ENCODE measurements at regions not wholly inside any gene's neighbourhood (a gene's known extent, or its start where the extent isn't known, plus 50 kb on each side); places are given as distances from the start of the nearest gene placed in this dataset.

DNA sequence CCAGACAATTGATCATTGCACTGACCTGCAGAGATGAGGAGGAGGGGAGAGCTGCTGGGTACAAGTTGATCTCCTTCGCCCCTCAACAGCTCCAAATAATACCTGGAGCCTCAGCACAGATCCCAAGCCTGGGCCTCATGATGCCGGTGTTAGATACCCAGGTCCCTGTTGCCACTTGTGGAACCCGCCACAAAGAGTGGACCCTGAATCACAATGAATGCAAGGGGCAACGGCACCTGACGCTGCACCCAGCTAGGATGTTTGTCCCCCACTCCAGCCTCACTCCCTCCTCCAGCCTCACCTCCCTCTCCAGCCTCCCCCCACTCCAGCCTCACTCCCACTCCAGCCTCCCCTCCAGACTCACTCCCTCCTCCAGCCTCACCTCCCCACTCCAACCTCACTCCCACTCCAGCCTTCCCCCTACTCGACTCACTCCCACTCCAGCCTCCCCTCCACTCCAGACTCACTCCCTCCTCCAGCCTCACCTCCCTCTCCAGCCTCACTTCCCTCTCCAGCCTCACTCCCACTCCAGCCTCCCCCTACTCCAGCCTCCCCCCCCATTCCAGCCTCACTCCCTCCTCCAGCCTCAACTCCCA lies 879.0 kb downstream of the BRD1 start:
- Histone ChIP-seq H3K4me1 (replicated peaks in 1 of 2) (no peaks in the 10 kb centered on the region), H3K9me3 (replicated peaks in 1 of 3) (no peaks in the 10 kb centered on the region), H3K4me3 (no peak overlapping the region), H3K36me3 (replicated peaks in 1 of 2) (no peaks in the 10 kb centered on the region), H3K27ac (no peak overlapping the region), H3K27me3 (no peaks in the 10 kb centered on the region)
- intact Hi-C loops (cut with DNase I), result no loop called here
- TF ChIP-seq, protein P1, sequence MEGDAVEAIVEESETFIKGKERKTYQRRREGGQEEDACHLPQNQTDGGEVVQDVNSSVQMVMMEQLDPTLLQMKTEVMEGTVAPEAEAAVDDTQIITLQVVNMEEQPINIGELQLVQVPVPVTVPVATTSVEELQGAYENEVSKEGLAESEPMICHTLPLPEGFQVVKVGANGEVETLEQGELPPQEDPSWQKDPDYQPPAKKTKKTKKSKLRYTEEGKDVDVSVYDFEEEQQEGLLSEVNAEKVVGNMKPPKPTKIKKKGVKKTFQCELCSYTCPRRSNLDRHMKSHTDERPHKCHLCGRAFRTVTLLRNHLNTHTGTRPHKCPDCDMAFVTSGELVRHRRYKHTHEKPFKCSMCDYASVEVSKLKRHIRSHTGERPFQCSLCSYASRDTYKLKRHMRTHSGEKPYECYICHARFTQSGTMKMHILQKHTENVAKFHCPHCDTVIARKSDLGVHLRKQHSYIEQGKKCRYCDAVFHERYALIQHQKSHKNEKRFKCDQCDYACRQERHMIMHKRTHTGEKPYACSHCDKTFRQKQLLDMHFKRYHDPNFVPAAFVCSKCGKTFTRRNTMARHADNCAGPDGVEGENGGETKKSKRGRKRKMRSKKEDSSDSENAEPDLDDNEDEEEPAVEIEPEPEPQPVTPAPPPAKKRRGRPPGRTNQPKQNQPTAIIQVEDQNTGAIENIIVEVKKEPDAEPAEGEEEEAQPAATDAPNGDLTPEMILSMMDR (IDR thresholded peaks at IDR 0.05), result no peak
- TF ChIP-seq POLR2A (IDR thresholded peaks at IDR 0.05), result no peak
- peak in 2 of 7 donors; percentile 6 to 18 for DNase-seq
- WGBS, 4 donors, result 81 to 85% (median 83%) methylated on average over 6 of the region's 6 CpGs

DNA sequence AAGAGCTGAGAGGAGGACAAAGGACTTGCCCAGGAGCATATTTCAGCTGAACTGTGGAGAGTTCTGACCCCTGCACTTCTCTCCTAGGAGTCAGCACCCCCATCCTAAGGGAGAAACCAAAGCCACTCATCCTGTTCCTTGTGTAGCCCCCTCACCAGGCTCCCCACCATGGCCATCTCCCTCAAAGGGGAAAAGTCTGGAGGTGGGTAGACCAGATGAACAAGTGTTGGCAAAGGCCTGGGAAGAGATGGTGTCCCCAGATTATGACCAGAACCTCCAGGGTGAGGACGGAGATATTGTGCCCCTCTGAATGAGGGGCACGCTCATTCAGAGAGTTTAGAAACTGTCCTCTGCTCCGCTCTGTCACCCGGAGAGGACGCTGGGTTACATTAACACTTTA lies 880.0 kb downstream of the BRD1 start:
- DNase-seq, result peak in 1 of 7 donors; percentile 2
- intact Hi-C loops (cut with DNase I), result no loop called here
- no peak for TF ChIP-seq POLR2A (IDR thresholded peaks at IDR 0.05)
- TF ChIP-seq, protein P1 (IDR thresholded peaks at IDR 0.05), result no peak
- no peak overlapping the region for H3K4me3 ChIP-seq
- no peaks in the 10 kb centered on the region for H3K4me1 ChIP-seq (replicated peaks in 1 of 2)
- H3K27ac ChIP-seq, result no peak overlapping the region
- WGBS, 4 donors, result 78 to 82% (median 80%) methylated on average over 5 of the region's 5 CpGs
- H3K27me3 ChIP-seq, result no peaks in the 10 kb centered on the region
- H3K36me3 ChIP-seq (replicated peaks in 1 of 2), result no peaks in the 10 kb centered on the region
- no peaks in the 10 kb centered on the region for H3K9me3 ChIP-seq (replicated peaks in 1 of 3)

DNA sequence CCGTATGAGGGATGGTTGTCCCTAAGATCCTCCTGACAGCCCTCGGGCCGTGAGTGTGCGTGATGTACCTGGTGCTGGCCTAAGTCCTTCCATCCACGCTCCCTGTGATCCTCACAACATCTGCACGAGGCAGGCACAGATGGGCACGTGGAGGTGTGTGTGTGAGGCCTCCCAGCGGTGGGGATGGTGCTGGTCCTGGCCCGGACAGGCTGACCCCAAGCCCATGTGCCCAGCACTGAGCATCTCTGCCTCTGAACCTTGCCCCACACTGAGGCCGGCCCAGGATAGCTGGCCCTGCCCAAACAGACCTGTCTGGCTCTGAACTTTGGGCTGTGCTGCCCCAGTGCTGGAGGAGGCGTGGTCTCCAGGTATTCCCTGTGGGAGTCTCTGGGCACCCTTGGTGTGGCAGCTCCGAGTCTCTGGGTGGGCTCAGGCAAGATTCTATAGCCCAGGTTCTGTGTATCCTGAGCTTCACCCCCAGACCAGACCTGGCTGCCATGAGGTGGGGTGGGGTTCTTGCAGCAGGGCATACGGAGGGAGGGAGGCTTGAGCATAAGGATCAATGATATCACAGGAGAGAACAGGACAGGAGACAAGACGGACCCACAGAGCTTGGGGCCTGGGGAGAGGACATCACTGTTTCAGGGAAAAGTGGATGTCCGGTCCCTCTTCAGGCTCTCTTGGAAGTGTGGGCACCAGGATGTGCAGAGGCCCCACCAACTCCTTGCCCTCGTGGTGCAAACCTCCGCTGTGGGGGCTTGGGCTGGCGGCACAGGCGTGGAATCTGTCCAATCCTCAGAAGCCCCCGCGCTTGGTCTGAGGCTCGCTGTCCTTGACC lies 881.8 kb downstream of the BRD1 start:
- no peaks in the 10 kb centered on the region for H3K36me3 ChIP-seq (replicated peaks in 1 of 2)
- TF ChIP-seq, protein P1 (IDR thresholded peaks at IDR 0.05), result no peak
- TF ChIP-seq POLR2A (IDR thresholded peaks at IDR 0.05), result no peak
- peak in 2 of 7 donors; percentile 12 to 13 for DNase-seq
- no peak overlapping the region for H3K27ac ChIP-seq
- H3K4me3 ChIP-seq, result no peak overlapping the region
- no peaks in the 10 kb centered on the region for H3K9me3 ChIP-seq (replicated peaks in 1 of 3)
- WGBS, 4 donors, result 81 to 85% (median 83%) methylated on average over 15 to 22 of the region's 22 CpGs
- H3K27me3 ChIP-seq, result no peaks in the 10 kb centered on the region
- H3K4me1 ChIP-seq (replicated peaks in 1 of 2), result no peaks in the 10 kb centered on the region
- intact Hi-C loops (cut with DNase I), result no loop called here

DNA sequence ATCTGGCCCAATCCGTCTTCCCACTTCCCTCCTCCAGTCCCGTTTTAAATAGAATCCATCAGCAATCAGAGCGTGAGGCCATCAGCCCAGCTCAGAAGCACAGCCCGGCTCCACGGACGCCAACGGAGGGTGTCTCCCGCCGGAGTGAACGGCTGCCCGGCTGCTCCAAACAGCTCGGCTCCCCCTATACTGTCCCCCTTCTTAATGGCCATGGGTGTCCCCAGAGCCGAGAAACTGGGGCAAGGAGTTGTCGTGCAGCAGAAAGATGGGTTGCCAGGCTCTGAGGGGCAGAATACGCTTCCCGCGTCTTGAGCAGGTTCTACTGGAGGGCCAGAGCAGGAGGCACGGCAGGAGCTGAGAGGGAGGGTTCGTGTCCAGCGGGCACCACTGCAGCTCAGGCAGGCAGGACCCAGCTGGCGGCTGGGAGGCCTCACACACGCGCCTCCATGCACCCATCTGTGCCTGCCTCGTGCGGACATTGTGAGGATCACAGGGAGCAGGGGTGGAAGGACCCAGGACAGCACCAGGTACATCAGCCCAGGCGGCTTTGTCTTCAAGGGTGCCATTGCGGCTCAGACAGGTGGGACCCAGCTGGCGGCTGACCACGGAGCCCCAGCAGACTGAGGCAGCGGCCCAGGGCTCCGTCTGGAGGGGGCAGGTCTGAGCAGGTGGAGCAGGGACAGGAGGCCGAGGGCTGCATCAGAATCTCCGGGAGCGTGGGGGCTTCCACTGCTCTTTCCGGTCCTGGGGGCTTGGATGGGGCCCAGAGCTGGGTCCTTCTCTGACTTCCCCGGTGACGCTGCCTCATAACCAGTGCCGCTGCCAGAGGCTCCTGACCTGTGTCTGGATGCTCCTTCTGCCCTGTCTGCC lies 882.7 kb downstream of the BRD1 start:
- H3K27me3 ChIP-seq, result no peaks in the 10 kb centered on the region
- no peak overlapping the region for H3K4me3 ChIP-seq
- no peaks in the 10 kb centered on the region for H3K4me1 ChIP-seq (replicated peaks in 1 of 2)
- no peak for TF ChIP-seq POLR2A (IDR thresholded peaks at IDR 0.05)
- TF ChIP-seq, protein P1 (IDR thresholded peaks at IDR 0.05), result no peak
- peak in 2 of 7 donors; percentile 13 to 21 for DNase-seq
- WGBS, 4 donors, result 77 to 84% (median 81%) methylated on average over 23 to 38 of the region's 38 CpGs
- H3K27ac ChIP-seq, result no peak overlapping the region
- H3K36me3 ChIP-seq (replicated peaks in 1 of 2), result no peaks in the 10 kb centered on the region
- intact Hi-C loops (cut with DNase I), result no loop called here
- H3K9me3 ChIP-seq (replicated peaks in 1 of 3), result no peaks in the 10 kb centered on the region

Measured in adrenal gland (tissue), 9 donors.